ENCODE measurements at regions not wholly inside any gene's neighbourhood (a gene's known extent, or its start where the extent isn't known, plus 50 kb on each side); places are given as distances from the start of the nearest gene placed in this dataset.

DNA sequence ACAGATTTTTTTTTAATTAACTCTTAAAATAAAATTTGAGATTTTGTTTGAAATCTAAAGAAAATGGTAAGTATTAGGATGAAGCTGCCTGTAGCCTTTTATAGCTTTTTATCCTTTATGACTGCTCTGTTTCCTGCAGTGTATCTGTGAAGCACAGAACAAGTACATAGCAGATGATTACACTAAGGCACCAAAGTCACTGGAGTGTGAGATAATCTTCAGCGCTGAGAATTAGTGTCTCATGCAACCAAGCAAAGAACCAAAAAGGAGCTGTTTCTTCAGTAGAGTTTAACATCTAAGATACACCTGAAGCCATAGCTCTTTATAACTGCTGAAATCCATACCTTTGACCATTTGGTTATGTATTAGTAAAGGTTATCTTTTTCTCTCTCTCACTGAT is 1989.8 kb upstream of the PCDH10 start:
- no peak for TF ChIP-seq FOXA1 (IDR thresholded peaks at IDR 0.05)
- no peak for TF ChIP-seq YY1 (IDR thresholded peaks at IDR 0.05)
- no peak for TF ChIP-seq CTCF (IDR thresholded peaks at IDR 0.05; ENCODE audit: low read depth, low read length, missing input control)
- no peak for TF ChIP-seq MAX (IDR thresholded peaks at IDR 0.05)
- no peak for TF ChIP-seq REST (IDR thresholded peaks at IDR 0.05)
- no peak for TF ChIP-seq RAD21 (IDR thresholded peaks at IDR 0.05)
- TF ChIP-seq RXRA (IDR thresholded peaks at IDR 0.05): no peak
- no peak for TF ChIP-seq GABPA (IDR thresholded peaks at IDR 0.05 in 1 of 2, conservative IDR thresholded peaks at IDR 0.05 in 1 of 2)
- TF ChIP-seq JUND (IDR thresholded peaks at IDR 0.05): no peak
- TF ChIP-seq SP1 (IDR thresholded peaks at IDR 0.05): no peak
